ENCODE measurements at regions not wholly inside any gene's neighbourhood (a gene's known extent, or its start where the extent isn't known, plus 50 kb on each side); places are given as distances from the start of the nearest gene placed in this dataset.

GRCh38 chr18:66129248-66129647 is 378.4 kb downstream of the CDH7 start (continued):
- TF ChIP-seq GTF2F1 (IDR thresholded peaks at IDR 0.05; ENCODE audit: borderline replicate concordance, low read depth, low read length) = no peak
- TF ChIP-seq ZNF274 (IDR thresholded peaks at IDR 0.05; ENCODE audit: borderline replicate concordance, extremely low read depth, low read length) = no peak
- no peak for TF ChIP-seq RAD21 (IDR thresholded peaks at IDR 0.05 in 1 of 2, conservative IDR thresholded peaks at IDR 0.05 in 1 of 2; ENCODE audit: low read depth in 2 of 2, low read length in 2 of 2)
- TF ChIP-seq RFX5 (IDR thresholded peaks at IDR 0.05; ENCODE audit: borderline replicate concordance, low read depth, low read length) = no peak
- no peak for TF ChIP-seq ATF2 (IDR thresholded peaks at IDR 0.05; ENCODE audit: low read length)
- TF ChIP-seq CBX5 (IDR thresholded peaks at IDR 0.05; ENCODE audit: low read depth, low read length) = no peak
- TF ChIP-seq CEBPB (IDR thresholded peaks at IDR 0.05; ENCODE audit: low read depth, low read length) = no peak
